Uterus (tissue), 3 donors: ENCODE measurements at regions not wholly inside any gene's neighbourhood (a gene's known extent, or its start where the extent isn't known, plus 50 kb on each side); places are given as distances from the start of the nearest gene placed in this dataset.
"Not testable (repeated sequence)": the region's sequence is repeated elsewhere in the genome, so short reads cannot be mapped to it uniquely, and the experiment has no call there.

Experiments
- DNase-seq, 2 donors: peaks; one replicate each; pipeline ENCODE4 v3.0.0-alpha.2; 2019 to 2020
- H3K27ac ChIP-seq, 2 donors: fragments of 200-600 bp; sonication (generic); 1 replicate in 1 of 2; 2 replicates in 1 of 2; pipeline ENCODE4 v1.5.1; 2016 to 2018
- H3K27me3 ChIP-seq, 2 donors: fragments of 200-600 bp; sonication (generic); one replicate each; pipeline ENCODE4 v1.5.1; 2018 to 2019; ENCODE audit warnings: control low read depth in 1 of 2
- H3K36me3 ChIP-seq, 2 donors: fragments of 200-600 bp; sonication (generic); one replicate each; pipeline ENCODE4 v1.5.1; 2019; ENCODE audit warnings: control low read depth in 1 of 2
- H3K4me1 ChIP-seq, 2 donors: fragments of 200-600 bp; sonication (generic); one replicate each; pipeline ENCODE4 v1.5.1; 2018 to 2019; ENCODE audit warnings: control low read depth in 1 of 2
- H3K4me3 ChIP-seq, 2 donors: fragments of 200-600 bp; sonication (generic); 1 replicate in 1 of 2; 2 replicates in 1 of 2; pipeline ENCODE4 v1.5.1; 2018 to 2019; ENCODE audit warnings: mild to moderate bottlenecking in 1 of 2
- H3K9me3 ChIP-seq, 2 donors: fragments of 200-600 bp; sonication (generic); one replicate each; pipeline ENCODE4 v1.5.1; 2019; ENCODE audit warnings: control low read depth in 1 of 2
- intact Hi-C: fragments of 100-400 bp; cut with DNase I; formaldehyde crosslinking; loops from one replicate; pipeline ENCODE4 v1.15.1; 2023; ENCODE audit warnings: low total_unique reads
- donor health status: DM: yes; HTN: yes; CAD: no.

- H3K4me1 ChIP-seq, H3K36me3 ChIP-seq, DNase-seq, H3K27ac ChIP-seq, H3K27me3 ChIP-seq, intact Hi-C loops, H3K9me3 ChIP-seq, H3K4me3 ChIP-seq: not testable (repeated sequence)
Observed at GRCh38 chr15:20245856-20246255, 295.7 kb downstream of the GOLGA6L6 start.

- H3K4me1 ChIP-seq, H3K36me3 ChIP-seq, H3K27me3 ChIP-seq, DNase-seq, intact Hi-C loops, H3K27ac ChIP-seq, H3K9me3 ChIP-seq, H3K4me3 ChIP-seq: not testable (repeated sequence)
Observed at GRCh38 chr15:20244792-20245191, 296.8 kb downstream of the GOLGA6L6 start.

GRCh38 chr15:20243486-20244240 lies 297.9 kb downstream of the GOLGA6L6 start:
- H3K4me1 ChIP-seq, H3K36me3 ChIP-seq, H3K9me3 ChIP-seq, H3K27ac ChIP-seq, intact Hi-C loops, DNase-seq, H3K4me3 ChIP-seq, H3K27me3 ChIP-seq: not testable (repeated sequence)

GRCh38 chr15:20240366-20240917 lies 301.2 kb downstream of the GOLGA6L6 start:
- H3K36me3 ChIP-seq, H3K9me3 ChIP-seq, H3K27ac ChIP-seq, H3K4me3 ChIP-seq, DNase-seq, H3K27me3 ChIP-seq, H3K4me1 ChIP-seq, intact Hi-C loops: not testable (repeated sequence)

GRCh38 chr15:20239186-20239585 lies 302.4 kb downstream of the GOLGA6L6 start:
- DNase-seq, H3K4me1 ChIP-seq, intact Hi-C loops, H3K4me3 ChIP-seq, H3K27ac ChIP-seq, H3K36me3 ChIP-seq, H3K27me3 ChIP-seq, H3K9me3 ChIP-seq: not testable (repeated sequence)

- intact Hi-C loops, H3K4me1 ChIP-seq, H3K36me3 ChIP-seq, H3K27me3 ChIP-seq, DNase-seq, H3K4me3 ChIP-seq, H3K9me3 ChIP-seq, H3K27ac ChIP-seq: not testable (repeated sequence)
Observed at GRCh38 chr15:20237256-20238020, 304.2 kb downstream of the GOLGA6L6 start.

- H3K27me3 ChIP-seq, H3K27ac ChIP-seq, DNase-seq, intact Hi-C loops, H3K4me1 ChIP-seq, H3K9me3 ChIP-seq, H3K4me3 ChIP-seq, H3K36me3 ChIP-seq: not testable (repeated sequence)
Observed at GRCh38 chr15:20235728-20236127, 305.9 kb downstream of the GOLGA6L6 start.

- H3K9me3 ChIP-seq, H3K4me1 ChIP-seq, H3K36me3 ChIP-seq, H3K4me3 ChIP-seq, intact Hi-C loops, H3K27me3 ChIP-seq, H3K27ac ChIP-seq, DNase-seq: not testable (repeated sequence)
Observed at GRCh38 chr15:20234006-20234540, 307.5 kb downstream of the GOLGA6L6 start.

GRCh38 chr15:20232457-20232856 lies 309.1 kb downstream of the GOLGA6L6 start:
- H3K36me3 ChIP-seq, H3K27me3 ChIP-seq, H3K9me3 ChIP-seq, H3K4me1 ChIP-seq, DNase-seq, H3K27ac ChIP-seq, H3K4me3 ChIP-seq, intact Hi-C loops: not testable (repeated sequence)

GRCh38 chr15:20230656-20231055 lies 310.9 kb downstream of the GOLGA6L6 start:
- intact Hi-C loops, H3K9me3 ChIP-seq, H3K4me1 ChIP-seq, H3K4me3 ChIP-seq, H3K36me3 ChIP-seq, DNase-seq, H3K27me3 ChIP-seq, H3K27ac ChIP-seq: not testable (repeated sequence)

GRCh38 chr15:20228791-20229190 lies 312.8 kb downstream of the GOLGA6L6 start:
- H3K4me1 ChIP-seq, H3K27me3 ChIP-seq, H3K4me3 ChIP-seq, H3K36me3 ChIP-seq, H3K9me3 ChIP-seq, intact Hi-C loops, H3K27ac ChIP-seq, DNase-seq: not testable (repeated sequence)

GRCh38 chr15:20227119-20227853 lies 314.3 kb downstream of the GOLGA6L6 start:
- H3K4me3 ChIP-seq, intact Hi-C loops, DNase-seq, H3K4me1 ChIP-seq, H3K9me3 ChIP-seq, H3K36me3 ChIP-seq, H3K27me3 ChIP-seq, H3K27ac ChIP-seq: not testable (repeated sequence)

- H3K27me3 ChIP-seq, intact Hi-C loops, H3K4me3 ChIP-seq, H3K9me3 ChIP-seq, H3K27ac ChIP-seq, H3K36me3 ChIP-seq, H3K4me1 ChIP-seq, DNase-seq: not testable (repeated sequence)
Observed at GRCh38 chr15:20226531-20226930, 315.1 kb downstream of the GOLGA6L6 start.
